ENCODE measurements at regions not wholly inside any gene's neighbourhood (a gene's known extent, or its start where the extent isn't known, plus 50 kb on each side); places are given as distances from the start of the nearest gene placed in this dataset.

GRCh38 chr11:8339592-8340022, 75.9 kb upstream of the LMO1 start:
- Histone ChIP-seq H3K4me3 (replicated peaks in 1 of 3; ENCODE audit: insufficient read depth in 1 of 3, low read depth in 1 of 3, low read length in 3 of 3) (no peak overlapping the region), H3K4me2 (ENCODE audit: insufficient read depth, low read length) (no peak overlapping the region), H3K36me3 (ENCODE audit: control insufficient read depth in 2 of 2, extremely low read depth in 1 of 2, insufficient read depth in 2 of 2, low read length in 2 of 2) (no peaks in the 10 kb centered on the region), H2AFZ (ENCODE audit: low read depth, low read length) (no peak overlapping the region), H3K27ac (ENCODE audit: insufficient read depth, low read depth, low read length) (no peak overlapping the region), H3K9me3 (replicated peaks; ENCODE audit: control insufficient read depth, insufficient read depth, low read length) (no peaks in the 10 kb centered on the region), H4K20me1 (replicated peaks; ENCODE audit: control insufficient read depth, extremely low read depth, insufficient read depth, low read length) (no peaks in the 10 kb centered on the region), H3K4me1 (ENCODE audit: control insufficient read depth, extremely low read depth, insufficient read depth, low read length) (no peaks in the 10 kb centered on the region), H3K9ac (replicated peaks; ENCODE audit: extremely low read depth, insufficient read depth, low read length) (no peak overlapping the region), H3K9me1 (replicated peaks; ENCODE audit: control insufficient read depth, extremely low read depth, insufficient read depth, low read length) (no peaks in the 10 kb centered on the region), H3K27me3 (ENCODE audit: control insufficient read depth in 2 of 2, insufficient read depth in 2 of 2, low read length in 2 of 2) (no peaks in the 10 kb centered on the region), H3K79me2 (ENCODE audit: control insufficient read depth, insufficient read depth, low read length) (no peaks in the 10 kb centered on the region)
- FAIRE-seq (no peak), DNase-seq (ENCODE audit: low read depth, low spot score) (no peak)
- intact Hi-C loops (cut with micrococcal nuclease) = no loop called here
- dilution Hi-C loops (cut with MboI; ENCODE audit: extremely low pct_ligation_motif_present, low sequenced_read_pairs) = no loop called here
- POLR2A ChIA-PET = no interaction called here
- TF ChIP-seq, protein P1, sequence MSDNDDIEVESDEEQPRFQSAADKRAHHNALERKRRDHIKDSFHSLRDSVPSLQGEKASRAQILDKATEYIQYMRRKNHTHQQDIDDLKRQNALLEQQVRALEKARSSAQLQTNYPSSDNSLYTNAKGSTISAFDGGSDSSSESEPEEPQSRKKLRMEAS (IDR thresholded peaks at IDR 0.05; ENCODE audit: insufficient read depth, insufficient read length) = no peak
- TF ChIP-seq GATA2 (IDR thresholded peaks at IDR 0.05; ENCODE audit: insufficient read depth, insufficient read length, low read depth, low read length) = no peak
- TF ChIP-seq MYC (IDR thresholded peaks at IDR 0.05; ENCODE audit: low read depth, low read length) = no peak
- no peak for TF ChIP-seq JUN (IDR thresholded peaks at IDR 0.05; ENCODE audit: borderline replicate concordance, insufficient read depth, insufficient read length, low read depth)
- no peak for TF ChIP-seq FOS (IDR thresholded peaks at IDR 0.05; ENCODE audit: borderline replicate concordance, insufficient read depth, low read length)
- TF ChIP-seq POLR2A (IDR thresholded peaks at IDR 0.05; ENCODE audit: low read depth, low read length) = no peak
- TF ChIP-seq, protein P2, sequence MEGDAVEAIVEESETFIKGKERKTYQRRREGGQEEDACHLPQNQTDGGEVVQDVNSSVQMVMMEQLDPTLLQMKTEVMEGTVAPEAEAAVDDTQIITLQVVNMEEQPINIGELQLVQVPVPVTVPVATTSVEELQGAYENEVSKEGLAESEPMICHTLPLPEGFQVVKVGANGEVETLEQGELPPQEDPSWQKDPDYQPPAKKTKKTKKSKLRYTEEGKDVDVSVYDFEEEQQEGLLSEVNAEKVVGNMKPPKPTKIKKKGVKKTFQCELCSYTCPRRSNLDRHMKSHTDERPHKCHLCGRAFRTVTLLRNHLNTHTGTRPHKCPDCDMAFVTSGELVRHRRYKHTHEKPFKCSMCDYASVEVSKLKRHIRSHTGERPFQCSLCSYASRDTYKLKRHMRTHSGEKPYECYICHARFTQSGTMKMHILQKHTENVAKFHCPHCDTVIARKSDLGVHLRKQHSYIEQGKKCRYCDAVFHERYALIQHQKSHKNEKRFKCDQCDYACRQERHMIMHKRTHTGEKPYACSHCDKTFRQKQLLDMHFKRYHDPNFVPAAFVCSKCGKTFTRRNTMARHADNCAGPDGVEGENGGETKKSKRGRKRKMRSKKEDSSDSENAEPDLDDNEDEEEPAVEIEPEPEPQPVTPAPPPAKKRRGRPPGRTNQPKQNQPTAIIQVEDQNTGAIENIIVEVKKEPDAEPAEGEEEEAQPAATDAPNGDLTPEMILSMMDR (IDR thresholded peaks at IDR 0.05; ENCODE audit: extremely low read depth in 1 of 2, insufficient read depth in 1 of 2, low read depth in 1 of 2, low read length in 2 of 2) = no peak
- TF ChIP-seq EZH2 (IDR thresholded peaks at IDR 0.05; ENCODE audit: borderline replicate concordance, low read depth, low read length, severe bottlenecking) = no peak
- TF ChIP-seq POLR2AphosphoS5 (IDR thresholded peaks at IDR 0.05; ENCODE audit: insufficient read depth, low read depth, low read length) = no peak
- CTCF ChIA-PET = interaction anchor here (1.0 kb wide), 1 partner anchor 620 kb away, joined by 3 read pairs; no protein-coding TSS in a partner anchor
- no TSS peak for BruUV-seq (replicated peaks)
